ENCODE measurements at regions not wholly inside any gene's neighbourhood (a gene's known extent, or its start where the extent isn't known, plus 50 kb on each side); places are given as distances from the start of the nearest gene placed in this dataset.

GRCh38 chr2:204356151-204356641 is 189.1 kb upstream of the PARD3B start:
- Histone ChIP-seq H3K4me3 (no peak overlapping the region), H3K4me1 (no peaks in the 10 kb centered on the region), H3K36me3 (no peaks in the 10 kb centered on the region), H3K9me3 (no peaks in the 10 kb centered on the region), H3K27ac (no peak overlapping the region), H3K27me3 (no peaks in the 10 kb centered on the region)
- intact Hi-C loops (cut with DNase I): no loop called here
- ATAC-seq: no peak
- DNase-seq: no peak
- TF ChIP-seq CTCF (IDR thresholded peaks at IDR 0.05): no peak

- Histone ChIP-seq H3K9me3 (no peaks in the 10 kb centered on the region), H3K4me3 (no peak overlapping the region), H3K27me3 (no peaks in the 10 kb centered on the region), H3K36me3 (no peaks in the 10 kb centered on the region), H3K27ac (no peak overlapping the region), H3K4me1 (no peaks in the 10 kb centered on the region)
- no peak for TF ChIP-seq CTCF (IDR thresholded peaks at IDR 0.05)
- DNase-seq (no peak), ATAC-seq (no peak)
- intact Hi-C loops (cut with DNase I): no loop called here
These were observed 188.0 kb upstream of the PARD3B start for GRCh38 chr2:204357286-204357685.

GRCh38 chr2:204359076-204359475 is 186.2 kb upstream of the PARD3B start:
- ATAC-seq: no peak
- Histone ChIP-seq H3K27me3 (no peaks in the 10 kb centered on the region), H3K4me1 (no peaks in the 10 kb centered on the region), H3K4me3 (no peak overlapping the region), H3K9me3 (no peaks in the 10 kb centered on the region), H3K27ac (no peak overlapping the region), H3K36me3 (no peaks in the 10 kb centered on the region)
- no peak for TF ChIP-seq CTCF (IDR thresholded peaks at IDR 0.05)
- DNase-seq: no peak
- intact Hi-C loops (cut with DNase I): no loop called here

GRCh38 chr2:204360218-204361007 is 184.9 kb upstream of the PARD3B start:
- TF ChIP-seq CTCF (IDR thresholded peaks at IDR 0.05): no peak
- no peaks in the 10 kb centered on the region for H3K9me3 ChIP-seq
- H3K27me3 ChIP-seq: no peaks in the 10 kb centered on the region
- no peaks in the 10 kb centered on the region for H3K36me3 ChIP-seq
- H3K4me1 ChIP-seq: no peaks in the 10 kb centered on the region
- intact Hi-C loops (cut with DNase I): no loop called here
- DNase-seq (no peak), ATAC-seq (no peak)
- H3K27ac ChIP-seq: no peak overlapping the region
- no peak overlapping the region for H3K4me3 ChIP-seq

GRCh38 chr2:204361738-204362137 is 183.5 kb upstream of the PARD3B start:
- Histone ChIP-seq H3K27me3 (no peaks in the 10 kb centered on the region), H3K9me3 (no peaks in the 10 kb centered on the region), H3K36me3 (no peaks in the 10 kb centered on the region), H3K27ac (no peak overlapping the region), H3K4me1 (no peaks in the 10 kb centered on the region), H3K4me3 (no peak overlapping the region)
- ATAC-seq: no peak
- DNase-seq: no peak
- intact Hi-C loops (cut with DNase I): no loop called here
- TF ChIP-seq CTCF (IDR thresholded peaks at IDR 0.05): no peak
